ENCODE measurements at regions not wholly inside any gene's neighbourhood (a gene's known extent, or its start where the extent isn't known, plus 50 kb on each side); places are given as distances from the start of the nearest gene placed in this dataset.

DNA sequence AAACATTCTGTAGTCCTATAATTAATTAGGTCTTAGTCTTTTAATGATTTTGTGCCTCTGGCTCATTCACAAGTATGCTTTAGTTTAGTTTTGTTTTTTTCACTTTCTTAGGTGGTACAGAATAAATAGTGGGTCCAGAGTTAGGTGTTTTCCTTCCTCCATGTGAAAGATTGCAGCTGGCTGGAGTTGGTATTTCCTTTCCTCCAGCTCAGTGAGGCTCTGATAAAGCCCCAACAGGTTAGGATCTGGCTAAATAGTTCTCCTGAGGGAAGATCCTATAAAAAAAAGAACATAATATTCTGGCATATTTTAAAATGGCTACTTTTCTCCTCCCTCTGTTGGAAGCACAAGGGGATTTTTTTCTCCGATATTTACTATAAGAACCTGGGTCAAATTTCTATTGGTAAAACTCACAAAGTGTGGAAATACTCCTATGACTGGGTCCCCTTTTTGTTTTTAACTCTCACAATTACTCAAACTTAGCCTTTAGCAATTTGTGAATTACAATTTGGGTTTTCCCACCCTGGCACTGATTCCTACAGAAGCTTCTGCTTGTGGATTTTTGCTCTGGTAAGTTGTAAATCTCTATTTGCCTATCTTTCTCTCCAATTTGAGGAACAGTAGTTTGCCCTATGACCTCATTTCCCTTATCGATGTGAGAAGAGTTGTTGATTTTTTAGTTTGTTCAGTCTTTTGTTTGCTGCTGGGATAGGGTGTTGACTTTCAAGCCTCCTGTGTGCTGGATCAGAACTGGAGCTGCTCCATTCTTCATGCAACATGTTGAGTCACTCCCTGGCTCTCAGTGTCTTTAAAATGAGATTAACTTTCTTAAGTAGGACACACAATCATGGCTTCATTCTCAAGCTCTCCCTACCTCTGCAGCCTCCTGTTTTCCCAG, 500.9 kb downstream of the RNF144A start:
- intact Hi-C loops (cut with DNase I): no loop called here

DNA sequence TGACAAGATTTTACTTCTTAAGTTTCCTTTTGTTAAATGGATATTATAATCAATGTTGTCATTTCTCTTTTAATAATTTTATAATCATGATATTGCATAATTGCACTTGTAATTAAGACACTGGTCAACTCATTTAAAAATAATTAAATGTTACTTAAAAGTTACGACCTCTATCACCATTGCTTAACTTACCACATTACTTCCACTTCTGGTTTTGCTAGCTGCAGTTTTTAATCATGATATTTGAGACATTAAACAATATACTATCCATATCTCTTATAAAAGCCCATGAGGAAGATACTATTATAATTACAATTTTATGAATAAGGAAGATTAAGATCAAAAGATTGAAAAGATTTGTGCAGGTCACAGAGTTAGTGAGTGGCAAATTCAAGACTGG, 502.0 kb downstream of the RNF144A start:
- Histone ChIP-seq H3K9me3 (no peaks in the 10 kb centered on the region), H3K27ac (no peak overlapping the region), H3K27me3 (no peaks in the 10 kb centered on the region), H3K36me3 (no peaks in the 10 kb centered on the region), H3K4me3 (no peak overlapping the region), H3K4me1 (peaks cover 0 to 11% (median 0%) of the 10 kb centered on the region in 4 donors)
- WGBS, 2 donors: 76 to 82% methylated on average over 1 of the region's 1 CpG
- no peak for DNase-seq
- intact Hi-C loops (cut with DNase I): no loop called here
- TF ChIP-seq POLR2AphosphoS5 (IDR thresholded peaks at IDR 0.05) (no peak), EP300 (IDR thresholded peaks at IDR 0.05) (no peak), POLR2A (IDR thresholded peaks at IDR 0.05) (no peak)
- TF ChIP-seq, protein P1, sequence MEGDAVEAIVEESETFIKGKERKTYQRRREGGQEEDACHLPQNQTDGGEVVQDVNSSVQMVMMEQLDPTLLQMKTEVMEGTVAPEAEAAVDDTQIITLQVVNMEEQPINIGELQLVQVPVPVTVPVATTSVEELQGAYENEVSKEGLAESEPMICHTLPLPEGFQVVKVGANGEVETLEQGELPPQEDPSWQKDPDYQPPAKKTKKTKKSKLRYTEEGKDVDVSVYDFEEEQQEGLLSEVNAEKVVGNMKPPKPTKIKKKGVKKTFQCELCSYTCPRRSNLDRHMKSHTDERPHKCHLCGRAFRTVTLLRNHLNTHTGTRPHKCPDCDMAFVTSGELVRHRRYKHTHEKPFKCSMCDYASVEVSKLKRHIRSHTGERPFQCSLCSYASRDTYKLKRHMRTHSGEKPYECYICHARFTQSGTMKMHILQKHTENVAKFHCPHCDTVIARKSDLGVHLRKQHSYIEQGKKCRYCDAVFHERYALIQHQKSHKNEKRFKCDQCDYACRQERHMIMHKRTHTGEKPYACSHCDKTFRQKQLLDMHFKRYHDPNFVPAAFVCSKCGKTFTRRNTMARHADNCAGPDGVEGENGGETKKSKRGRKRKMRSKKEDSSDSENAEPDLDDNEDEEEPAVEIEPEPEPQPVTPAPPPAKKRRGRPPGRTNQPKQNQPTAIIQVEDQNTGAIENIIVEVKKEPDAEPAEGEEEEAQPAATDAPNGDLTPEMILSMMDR (IDR thresholded peaks at IDR 0.05): no peak

More for the DNA sequence above, 500.9 kb downstream of the RNF144A start:
- no peaks in the 10 kb centered on the region for H3K36me3 ChIP-seq
- H3K4me1 ChIP-seq: peaks cover 0 to 2% (median 0%) of the 10 kb centered on the region in 4 donors
- WGBS, 2 donors: 54 to 61% methylated on average over 2 of the region's 2 CpGs
- no peaks in the 10 kb centered on the region for H3K9me3 ChIP-seq
- no peak overlapping the region for H3K27ac ChIP-seq
- no peak for DNase-seq
- TF ChIP-seq POLR2AphosphoS5 (IDR thresholded peaks at IDR 0.05): no peak
- TF ChIP-seq EP300 (IDR thresholded peaks at IDR 0.05): no peak
- TF ChIP-seq, protein P1 (IDR thresholded peaks at IDR 0.05): no peak
- TF ChIP-seq POLR2A (IDR thresholded peaks at IDR 0.05): no peak
- no peak overlapping the region for H3K4me3 ChIP-seq
- no peaks in the 10 kb centered on the region for H3K27me3 ChIP-seq

DNA sequence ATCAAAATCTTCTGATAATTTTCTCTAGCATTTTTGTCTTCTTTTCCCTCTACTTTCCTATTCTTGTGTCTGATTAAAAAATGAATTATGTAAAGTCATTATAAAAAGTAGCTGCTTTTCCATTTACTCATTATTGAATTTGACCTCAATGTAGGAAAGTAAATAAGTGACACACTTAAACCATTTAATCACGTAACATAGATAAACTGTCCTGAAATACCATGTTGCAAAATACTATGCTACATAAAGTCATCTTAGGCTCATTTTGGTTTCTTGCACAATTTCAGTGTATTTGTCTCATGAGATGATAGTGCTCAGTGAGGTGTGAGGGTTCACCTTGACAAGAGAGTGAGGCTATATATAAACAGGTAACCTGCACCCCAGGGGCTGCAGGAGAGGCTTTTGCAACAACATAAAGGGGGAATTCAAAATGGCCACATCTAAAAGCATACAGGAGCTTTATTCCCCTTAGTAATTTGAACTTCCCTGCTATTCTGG, 502.7 kb downstream of the RNF144A start:
- TF ChIP-seq EP300 (IDR thresholded peaks at IDR 0.05) (no peak), POLR2AphosphoS5 (IDR thresholded peaks at IDR 0.05) (no peak), POLR2A (IDR thresholded peaks at IDR 0.05) (no peak)
- H3K27me3 ChIP-seq: no peaks in the 10 kb centered on the region
- H3K36me3 ChIP-seq: no peaks in the 10 kb centered on the region
- no peaks in the 10 kb centered on the region for H3K9me3 ChIP-seq
- H3K4me1 ChIP-seq: peaks cover 0 to 11% (median 0%) of the 10 kb centered on the region in 4 donors
- WGBS, 2 donors: 54 to 79% methylated on average over 1 of the region's 1 CpG
- intact Hi-C loops (cut with DNase I): loop anchor here (10.0 kb wide), 3 partner anchors 425 to 885 kb away; no protein-coding TSS in a partner anchor
- H3K27ac ChIP-seq: no peak overlapping the region
- no peak overlapping the region for H3K4me3 ChIP-seq
- DNase-seq: no peak

DNA sequence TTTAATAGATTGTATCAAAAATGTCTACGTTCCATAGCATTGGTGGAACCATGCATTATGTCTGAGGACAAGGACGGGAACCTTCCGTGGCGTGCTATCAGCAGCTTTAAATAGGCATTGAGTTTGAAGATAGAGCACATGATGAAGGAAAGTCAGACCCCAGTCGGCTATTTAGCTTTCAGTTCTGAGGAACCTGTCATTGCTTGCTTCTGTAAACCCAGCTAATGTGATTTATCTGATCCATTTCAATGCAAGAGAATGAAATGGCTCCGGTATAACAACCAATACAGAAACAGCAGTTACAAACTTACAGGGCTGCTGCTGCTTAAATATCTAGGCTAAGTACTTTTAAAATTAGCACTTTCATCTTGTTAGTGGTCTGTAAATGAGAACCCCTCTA, 503.3 kb downstream of the RNF144A start:
- peaks cover 0 to 11% (median 0%) of the 10 kb centered on the region in 4 donors for H3K4me1 ChIP-seq
- H3K36me3 ChIP-seq: no peaks in the 10 kb centered on the region
- no peak for DNase-seq
- no peaks in the 10 kb centered on the region for H3K9me3 ChIP-seq
- TF ChIP-seq EP300 (IDR thresholded peaks at IDR 0.05) (no peak), POLR2AphosphoS5 (IDR thresholded peaks at IDR 0.05) (no peak), POLR2A (IDR thresholded peaks at IDR 0.05) (no peak)
- TF ChIP-seq, protein P1 (IDR thresholded peaks at IDR 0.05): no peak
- intact Hi-C loops (cut with DNase I): loop anchor here (10.0 kb wide), 3 partner anchors 424 to 884 kb away; no protein-coding TSS in a partner anchor
- H3K4me3 ChIP-seq: no peak overlapping the region
- WGBS, 2 donors: 86 to 89% methylated on average over 6 of the region's 6 CpGs
- H3K27me3 ChIP-seq: no peaks in the 10 kb centered on the region
- H3K27ac ChIP-seq: no peak overlapping the region

DNA sequence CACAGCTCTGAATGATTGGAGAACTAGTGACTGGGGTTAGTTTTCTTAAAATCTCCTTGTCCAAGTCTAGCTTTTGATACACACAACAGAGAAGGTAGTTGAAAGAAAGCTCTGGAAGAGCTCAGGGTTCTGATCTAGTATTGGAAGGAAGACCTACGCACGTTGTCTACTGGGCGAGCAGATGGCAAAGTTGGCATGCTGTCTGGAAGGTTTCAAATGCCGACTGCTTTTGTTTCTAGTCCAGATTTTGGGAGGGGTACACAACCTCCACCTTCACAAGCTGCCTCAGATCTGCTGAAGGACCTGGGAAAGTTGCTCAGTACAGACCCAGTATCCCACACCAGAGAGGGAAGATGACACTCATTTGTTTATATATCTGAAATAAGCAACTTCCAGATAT, 507.3 kb downstream of the RNF144A start:
- 69 to 80% methylated on average over 4 of the region's 4 CpGs for WGBS, 2 donors
- TF ChIP-seq POLR2AphosphoS5 (IDR thresholded peaks at IDR 0.05): no peak
- TF ChIP-seq POLR2A (IDR thresholded peaks at IDR 0.05): no peak
- no peak for TF ChIP-seq EP300 (IDR thresholded peaks at IDR 0.05)
- TF ChIP-seq, protein P1 (IDR thresholded peaks at IDR 0.05): no peak
- Histone ChIP-seq H3K36me3 (no peaks in the 10 kb centered on the region), H3K27me3 (no peaks in the 10 kb centered on the region), H3K27ac (no peak overlapping the region), H3K4me3 (no peak overlapping the region), H3K4me1 (peaks cover 0 to 27% (median 7%) of the 10 kb centered on the region in 4 donors), H3K9me3 (no peaks in the 10 kb centered on the region)
- DNase-seq: no peak
- intact Hi-C loops (cut with DNase I): loop anchor here (10.0 kb wide), 3 partner anchors 420 to 880 kb away; no protein-coding TSS in a partner anchor
